Nephron progenitor cell (in vitro differentiated cells): ENCODE measurements at regions not wholly inside any gene's neighbourhood (a gene's known extent, or its start where the extent isn't known, plus 50 kb on each side); places are given as distances from the start of the nearest gene placed in this dataset.
"Not testable (repeated sequence)": the region's sequence is repeated elsewhere in the genome, so short reads cannot be mapped to it uniquely, and the experiment has no call there.

Source experiments
- DNase-seq: peaks from one replicate; pipeline ENCODE4 v3.0.0; 2021
- H3K27ac Mint-ChIP-seq: 2 replicates; pipeline ENCODE4 v1.8.0; 2021; ENCODE audit warnings: mild to moderate bottlenecking, moderate library complexity, mixed read lengths
- H3K27me3 Mint-ChIP-seq: 2 replicates; pipeline ENCODE4 v1.8.0; 2021; ENCODE audit warnings: mild to moderate bottlenecking, low read depth, mixed read lengths; ENCODE audit not compliant: poor library complexity
- H3K36me3 Mint-ChIP-seq: 2 replicates; pipeline ENCODE4 v1.8.0; 2021; ENCODE audit warnings: low read depth, mixed read lengths
- H3K4me1 Mint-ChIP-seq: 2 replicates; pipeline ENCODE4 v1.8.0; 2021; ENCODE audit warnings: mixed read lengths
- H3K4me3 Mint-ChIP-seq: 2 replicates; pipeline ENCODE4 v1.8.0; 2021; ENCODE audit warnings: mild to moderate bottlenecking, moderate library complexity, mixed read lengths
- H3K9me3 Mint-ChIP-seq: 2 replicates; pipeline ENCODE4 v1.8.0; 2021; ENCODE audit warnings: mild to moderate bottlenecking, moderate library complexity, mixed read lengths
- CTCF ChIP-seq: fragments of 200-600 bp; sonication (generic); IDR thresholded peaks from 2 replicates; pipeline ENCODE4 v1.5.0; 2021; ENCODE audit warnings: antibody characterized with exemption

- TF ChIP-seq CTCF, result no peak
- Mint-ChIP-seq H3K4me1 (peaks cover 12% of the 10 kb centered on the region), H3K36me3 (no peaks in the 10 kb centered on the region), H3K4me3 (no peak overlapping the region), H3K27ac (no peak overlapping the region), H3K27me3 (no peaks in the 10 kb centered on the region), H3K9me3 (peaks cover 6% of the 10 kb centered on the region)
- no peak for DNase-seq
These were observed 419.9 kb upstream of the RUNX1 start for GRCh38 chr21:35468991-35469390.

- Mint-ChIP-seq H3K36me3 (no peaks in the 10 kb centered on the region), H3K4me1 (peaks cover 12% of the 10 kb centered on the region), H3K4me3 (no peak overlapping the region), H3K9me3 (peaks cover 6% of the 10 kb centered on the region), H3K27me3 (no peaks in the 10 kb centered on the region), H3K27ac (no peak overlapping the region)
- no peak for TF ChIP-seq CTCF
- DNase-seq, result no peak
These were observed 418.5 kb upstream of the RUNX1 start for GRCh38 chr21:35467566-35467965.

- DNase-seq, H3K27ac Mint-ChIP-seq, H3K36me3 Mint-ChIP-seq, H3K4me3 Mint-ChIP-seq, H3K9me3 Mint-ChIP-seq, H3K27me3 Mint-ChIP-seq: not testable (repeated sequence)
- H3K4me1 Mint-ChIP-seq, result peaks cover 11% of the 10 kb centered on the region
These were observed 417.6 kb upstream of the RUNX1 start for GRCh38 chr21:35466681-35467080.

GRCh38 chr21:35465741-35466140, 416.6 kb upstream of the RUNX1 start:
- no peaks in the 10 kb centered on the region for H3K36me3 Mint-ChIP-seq
- no peak overlapping the region for H3K27ac Mint-ChIP-seq
- H3K4me1 Mint-ChIP-seq, result peaks cover 5% of the 10 kb centered on the region
- TF ChIP-seq CTCF, result no peak
- H3K27me3 Mint-ChIP-seq, result no peaks in the 10 kb centered on the region
- DNase-seq, result no peak
- H3K9me3 Mint-ChIP-seq, result peaks cover 6% of the 10 kb centered on the region
- H3K4me3 Mint-ChIP-seq, result no peak overlapping the region

GRCh38 chr21:35461700-35462099, 412.6 kb upstream of the RUNX1 start:
- H3K4me3 Mint-ChIP-seq, result no peak overlapping the region
- TF ChIP-seq CTCF, result no peak

GRCh38 chr21:35460441-35460840, 411.3 kb upstream of the RUNX1 start:
- no peak overlapping the region for H3K27ac Mint-ChIP-seq
- no peaks in the 10 kb centered on the region for H3K4me1 Mint-ChIP-seq
- H3K27me3 Mint-ChIP-seq, result no peaks in the 10 kb centered on the region
- no peak for TF ChIP-seq CTCF
- no peak overlapping the region for H3K4me3 Mint-ChIP-seq
- no peak for DNase-seq
- no peaks in the 10 kb centered on the region for H3K9me3 Mint-ChIP-seq
- H3K36me3 Mint-ChIP-seq, result no peaks in the 10 kb centered on the region

More at GRCh38 chr21:35461700-35462099, 412.6 kb upstream of the RUNX1 start:
- Mint-ChIP-seq H3K27me3 (no peaks in the 10 kb centered on the region), H3K9me3 (peaks cover 2% of the 10 kb centered on the region), H3K36me3 (no peaks in the 10 kb centered on the region), H3K4me1 (no peaks in the 10 kb centered on the region), H3K27ac (no peak overlapping the region)
- DNase-seq, result no peak
